Ovary (tissue), 3 donors: ENCODE measurements at regions not wholly inside any gene's neighbourhood (a gene's known extent, or its start where the extent isn't known, plus 50 kb on each side); places are given as distances from the start of the nearest gene placed in this dataset.
"Not testable (repeated sequence)": the region's sequence is repeated elsewhere in the genome, so short reads cannot be mapped to it uniquely, and the experiment has no call there.

Experiments used
- EP300 ChIP-seq: sonication (generic); formaldehyde crosslinking; IDR thresholded peaks from one replicate; pipeline ENCODE4 v1.6.1; 2017; ENCODE audit warnings: antibody characterized with exemption
- TF ChIP-seq, protein P1 (sequence below), 3 donors: fragments of 450-650 bp in 2 of 3; fragments of 200-600 bp in 1 of 3; IDR thresholded peaks; one replicate each; pipeline versions ENCODE4 v1.5.1 to v1.8.0; 2016 to 2022; ENCODE audit warnings: antibody characterized with exemption in 3 of 3, mild to moderate bottlenecking in 1 of 3
- donor health status: DM: no; HTN: no; CAD: no.

DNA sequence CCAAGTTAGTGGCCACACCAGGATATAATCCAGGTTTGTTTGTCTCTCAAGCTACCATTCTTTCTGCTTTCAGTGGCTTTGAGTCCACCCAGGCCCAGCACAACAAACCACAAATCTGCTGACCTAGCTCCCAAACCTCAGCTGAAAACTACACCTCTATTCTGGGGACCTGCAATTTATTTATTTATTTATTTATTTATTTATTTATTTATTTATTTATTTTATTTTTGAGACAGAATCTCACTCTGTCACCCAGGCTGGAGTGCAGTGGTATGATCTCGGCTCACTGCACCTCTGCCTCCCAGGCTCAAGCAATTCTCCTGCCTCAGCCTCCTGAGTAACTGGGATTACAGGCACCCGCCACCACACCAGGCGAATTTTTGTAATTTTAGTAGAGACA is 229.9 kb upstream of the BTG1 start:
- TF ChIP-seq, protein P1, sequence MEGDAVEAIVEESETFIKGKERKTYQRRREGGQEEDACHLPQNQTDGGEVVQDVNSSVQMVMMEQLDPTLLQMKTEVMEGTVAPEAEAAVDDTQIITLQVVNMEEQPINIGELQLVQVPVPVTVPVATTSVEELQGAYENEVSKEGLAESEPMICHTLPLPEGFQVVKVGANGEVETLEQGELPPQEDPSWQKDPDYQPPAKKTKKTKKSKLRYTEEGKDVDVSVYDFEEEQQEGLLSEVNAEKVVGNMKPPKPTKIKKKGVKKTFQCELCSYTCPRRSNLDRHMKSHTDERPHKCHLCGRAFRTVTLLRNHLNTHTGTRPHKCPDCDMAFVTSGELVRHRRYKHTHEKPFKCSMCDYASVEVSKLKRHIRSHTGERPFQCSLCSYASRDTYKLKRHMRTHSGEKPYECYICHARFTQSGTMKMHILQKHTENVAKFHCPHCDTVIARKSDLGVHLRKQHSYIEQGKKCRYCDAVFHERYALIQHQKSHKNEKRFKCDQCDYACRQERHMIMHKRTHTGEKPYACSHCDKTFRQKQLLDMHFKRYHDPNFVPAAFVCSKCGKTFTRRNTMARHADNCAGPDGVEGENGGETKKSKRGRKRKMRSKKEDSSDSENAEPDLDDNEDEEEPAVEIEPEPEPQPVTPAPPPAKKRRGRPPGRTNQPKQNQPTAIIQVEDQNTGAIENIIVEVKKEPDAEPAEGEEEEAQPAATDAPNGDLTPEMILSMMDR (IDR thresholded peaks at IDR 0.05): not testable (repeated sequence)
- TF ChIP-seq EP300: not testable (repeated sequence)
